HK-2 (cell line): ENCODE measurements at regions not wholly inside any gene's neighbourhood (a gene's known extent, or its start where the extent isn't known, plus 50 kb on each side); places are given as distances from the start of the nearest gene placed in this dataset.
"Not testable (repeated sequence)": the region's sequence is repeated elsewhere in the genome, so short reads cannot be mapped to it uniquely, and the experiment has no call there.

Source experiments
- DNase-seq: peaks from one replicate; pipeline ENCODE4 v3.0.0-alpha.2; 2018; ENCODE audit not compliant: unreplicated experiment

GRCh38 chr10:25865267-25865666, 68.8 kb upstream of the MYO3A start:
- no peak for DNase-seq

DNA sequence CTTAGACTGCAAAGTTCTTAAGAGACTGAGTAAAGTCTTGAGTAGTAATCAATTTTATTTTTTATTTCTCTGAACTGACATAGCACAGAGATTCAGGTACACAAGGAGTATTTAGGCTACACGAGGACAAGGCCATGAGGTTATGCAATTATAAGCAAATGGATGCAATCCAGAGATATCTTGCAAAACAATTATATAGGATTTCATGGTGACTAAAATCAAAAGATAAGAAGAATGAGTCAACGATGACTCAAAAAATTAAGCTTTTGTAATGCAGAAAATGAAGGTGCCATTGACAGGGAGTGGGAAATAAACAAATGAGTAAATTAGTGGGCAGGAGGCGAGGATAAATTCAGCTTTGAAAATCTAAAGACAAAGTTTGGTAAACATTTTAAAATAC, 66.7 kb upstream of the MYO3A start:
- no peak for DNase-seq

DNA sequence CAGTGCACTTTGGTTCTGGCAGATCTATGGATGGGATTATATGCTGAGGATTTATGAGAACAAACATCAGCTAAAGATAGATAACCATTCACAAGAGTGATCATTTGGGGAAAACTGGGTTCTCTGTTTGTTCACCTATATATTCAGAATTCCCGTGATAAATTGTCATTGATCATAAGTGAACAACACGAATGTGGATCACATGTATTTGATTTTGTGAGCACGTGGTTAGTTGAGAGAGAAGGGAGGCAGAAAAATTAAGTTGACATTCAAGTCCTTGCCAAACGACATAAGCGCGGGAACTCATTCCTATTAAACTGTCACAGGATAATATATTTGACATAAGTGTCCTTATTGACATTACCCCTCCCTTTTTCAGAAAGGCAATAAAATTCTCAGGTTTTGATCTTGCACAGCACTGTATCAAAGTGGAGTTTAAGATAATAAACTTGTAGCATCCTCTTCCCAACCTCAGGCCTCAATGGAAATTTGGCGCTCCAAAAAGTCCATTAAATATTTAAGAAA, 64.9 kb upstream of the MYO3A start:
- DNase-seq = no peak

DNA sequence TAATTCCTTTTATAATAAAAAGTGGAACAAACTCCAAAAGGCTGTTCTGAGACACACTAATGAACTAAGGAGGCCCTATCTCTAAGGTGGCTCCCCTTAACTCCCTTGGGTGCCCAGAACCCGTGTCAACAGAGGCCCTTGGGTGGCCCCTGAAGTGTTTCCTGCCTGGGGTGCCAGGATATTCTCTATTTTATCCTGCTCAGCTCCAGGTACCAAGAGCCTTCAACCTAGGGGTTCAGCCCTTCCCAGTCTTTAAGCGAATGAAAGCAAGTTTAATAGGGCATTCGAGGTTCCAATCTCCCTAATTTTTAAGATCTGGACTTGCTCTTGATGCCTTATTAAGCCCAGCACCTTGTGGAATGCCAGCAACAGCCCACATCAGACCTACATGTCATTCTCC, 64.4 kb upstream of the MYO3A start:
- no peak for DNase-seq

DNA sequence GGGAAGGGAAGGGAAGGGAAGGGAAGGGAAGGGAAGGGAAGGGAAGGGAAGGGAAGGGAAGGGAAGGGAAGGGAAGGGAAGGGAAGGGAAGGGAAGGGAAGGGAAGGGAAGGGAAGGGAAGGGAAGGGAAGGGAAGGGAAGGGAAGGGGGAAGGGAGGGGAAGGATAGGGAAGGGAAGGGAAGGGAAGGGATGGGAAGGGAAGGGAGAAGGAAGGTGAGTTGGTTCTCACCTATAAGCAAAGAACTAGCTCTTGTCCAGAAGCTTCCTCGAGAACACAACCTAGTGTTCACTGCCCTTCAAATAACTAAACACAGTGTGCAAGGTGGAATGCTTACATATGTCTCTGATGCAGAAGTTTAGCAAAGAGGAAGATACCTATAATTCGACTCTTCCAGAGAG, 59.6 kb upstream of the MYO3A start:
- DNase-seq = not testable (repeated sequence)

- peak; percentile 64 for DNase-seq
These were observed 58.4 kb upstream of the MYO3A start for GRCh38 chr10:25875556-25876165.

- DNase-seq = no peak
These were observed 56.7 kb upstream of the MYO3A start for GRCh38 chr10:25877296-25877695.
